Activated CD8-positive, alpha-beta T cell treated with anti-CD3 and anti-CD28 coated beads for 36 hours (primary cell): ENCODE measurements at regions not wholly inside any gene's neighbourhood (a gene's known extent, or its start where the extent isn't known, plus 50 kb on each side); places are given as distances from the start of the nearest gene placed in this dataset.

Experiments used
- ATAC-seq: fragments of 200-7000 bp; cut with Tn5 transposase; one replicate; pipeline ENCODE4 v1.10.0; 2021; ENCODE audit warnings: mild to moderate bottlenecking, moderate library complexity
- CTCF ChIA-PET: fragments of 350-600 bp; sonication (Branson Sonifier 250); formaldehyde crosslinking; loops from one replicate; lab custom pipeline; 2021; ENCODE audit warnings: antibody characterized with exemption; lab: Charles Lee
- POLR2A ChIA-PET: fragments of 350-600 bp; sonication (Branson Sonifier 250); formaldehyde crosslinking; loops from one replicate; lab custom pipeline; 2021; ENCODE audit warnings: antibody characterized with exemption; lab: Charles Lee
- DNase-seq: peaks from one replicate; pipeline ENCODE4 v3.0.0-alpha.2; 2020
- H3K27ac Mint-ChIP-seq: one replicate; pipeline ENCODE4 v1.8.0; 2021; ENCODE audit warnings: mild to moderate bottlenecking, mixed read lengths
- H3K27me3 Mint-ChIP-seq: one replicate; pipeline ENCODE4 v1.8.0; 2021; ENCODE audit warnings: mixed read lengths
- H3K36me3 Mint-ChIP-seq: one replicate; pipeline ENCODE4 v1.8.0; 2021; ENCODE audit warnings: low read depth, mixed read lengths
- H3K4me1 Mint-ChIP-seq: one replicate; pipeline ENCODE4 v1.8.0; 2021; ENCODE audit warnings: low read depth, mixed read lengths
- H3K4me3 Mint-ChIP-seq: one replicate; pipeline ENCODE4 v1.8.0; 2021; ENCODE audit warnings: mild to moderate bottlenecking, moderate library complexity, mixed read lengths
- H3K9me3 Mint-ChIP-seq: one replicate; pipeline ENCODE4 v1.8.0; 2021; ENCODE audit warnings: mixed read lengths
- CTCF ChIP-seq: fragments of 200-600 bp; IDR thresholded peaks from one replicate; pipeline ENCODE4 v1.8.0; 2022; ENCODE audit warnings: antibody characterized with exemption, mild to moderate bottlenecking
- intact Hi-C: fragments of 100-400 bp; cut with micrococcal nuclease; formaldehyde crosslinking; loops from one replicate; pipeline ENCODE4 v1.10.0; 2022

- no peaks in the 10 kb centered on the region for H3K36me3 Mint-ChIP-seq
- POLR2A ChIA-PET: no interaction called here
- no peak for ATAC-seq
- TF ChIP-seq CTCF: no peak
- CTCF ChIA-PET: no interaction called here
- intact Hi-C loops: no loop called here
- H3K27me3 Mint-ChIP-seq: no peaks in the 10 kb centered on the region
- no peak overlapping the region for H3K27ac Mint-ChIP-seq
- H3K9me3 Mint-ChIP-seq: no peaks in the 10 kb centered on the region
- H3K4me1 Mint-ChIP-seq: no peaks in the 10 kb centered on the region
- no peak overlapping the region for H3K4me3 Mint-ChIP-seq
- no peak for DNase-seq
These were observed 392.1 kb downstream of the TUSC7 start for GRCh38 chr3:117101697-117102096.

GRCh38 chr3:117102426-117102825 lies 392.8 kb downstream of the TUSC7 start:
- no peak for TF ChIP-seq CTCF
- ATAC-seq: no peak
- no peak for DNase-seq
- no peaks in the 10 kb centered on the region for H3K9me3 Mint-ChIP-seq
- CTCF ChIA-PET: no interaction called here
- POLR2A ChIA-PET: no interaction called here
- intact Hi-C loops: no loop called here
- no peaks in the 10 kb centered on the region for H3K27me3 Mint-ChIP-seq
- no peak overlapping the region for H3K4me3 Mint-ChIP-seq
- H3K27ac Mint-ChIP-seq: no peak overlapping the region
- H3K4me1 Mint-ChIP-seq: no peaks in the 10 kb centered on the region
- no peaks in the 10 kb centered on the region for H3K36me3 Mint-ChIP-seq

- TF ChIP-seq CTCF: no peak
- CTCF ChIA-PET: no interaction called here
- POLR2A ChIA-PET: no interaction called here
- H3K4me1 Mint-ChIP-seq: no peaks in the 10 kb centered on the region
- H3K9me3 Mint-ChIP-seq: no peaks in the 10 kb centered on the region
- H3K36me3 Mint-ChIP-seq: no peaks in the 10 kb centered on the region
- intact Hi-C loops: no loop called here
- H3K27ac Mint-ChIP-seq: no peak overlapping the region
- H3K27me3 Mint-ChIP-seq: peaks cover 1% of the 10 kb centered on the region
- ATAC-seq (no peak), DNase-seq (no peak)
- H3K4me3 Mint-ChIP-seq: no peak overlapping the region
These were observed 394.1 kb downstream of the TUSC7 start for GRCh38 chr3:117103675-117104074.

- Mint-ChIP-seq H3K27me3 (peaks cover 1% of the 10 kb centered on the region), H3K27ac (no peak overlapping the region), H3K36me3 (no peaks in the 10 kb centered on the region), H3K9me3 (no peaks in the 10 kb centered on the region), H3K4me1 (no peaks in the 10 kb centered on the region), H3K4me3 (no peak overlapping the region)
- intact Hi-C loops: no loop called here
- POLR2A ChIA-PET: no interaction called here
- TF ChIP-seq CTCF: no peak
- no peak for DNase-seq
- CTCF ChIA-PET: no interaction called here
- ATAC-seq: no peak
These were observed 394.8 kb downstream of the TUSC7 start for GRCh38 chr3:117104381-117104780.

- Mint-ChIP-seq H3K4me3 (no peak overlapping the region), H3K27me3 (peaks cover 1% of the 10 kb centered on the region), H3K4me1 (no peaks in the 10 kb centered on the region), H3K27ac (no peak overlapping the region), H3K9me3 (no peaks in the 10 kb centered on the region), H3K36me3 (no peaks in the 10 kb centered on the region)
- POLR2A ChIA-PET: no interaction called here
- no peak for TF ChIP-seq CTCF
- no peak for DNase-seq
- intact Hi-C loops: no loop called here
- CTCF ChIA-PET: no interaction called here
- ATAC-seq: no peak
These were observed 395.2 kb downstream of the TUSC7 start for GRCh38 chr3:117104792-117105191.
